Fibroblast of lung (primary cell): ENCODE measurements at regions not wholly inside any gene's neighbourhood (a gene's known extent, or its start where the extent isn't known, plus 50 kb on each side); places are given as distances from the start of the nearest gene placed in this dataset.

ENCODE experiments used
- DNase-seq, 2 donors: peaks; one replicate each; pipeline versions ENCODE4 v3.0.0 to v3.0.0-alpha.2; 2010; ENCODE audit warnings: low read depth in 2 of 2
- H2AFZ ChIP-seq: 2 replicates; pipeline ENCODE4 v1.5.1; 2012; ENCODE audit warnings: low read length, control low read depth, inconsistent platforms
- H3K27ac ChIP-seq: 2 replicates; pipeline ENCODE4 v1.5.1; 2011; ENCODE audit warnings: low read length, control low read depth; ENCODE audit not compliant: insufficient read depth
- H3K27me3 ChIP-seq: 2 replicates; pipeline ENCODE4 v1.5.1; 2011; ENCODE audit warnings: mild to moderate bottlenecking, low read length; ENCODE audit not compliant: control insufficient read depth, insufficient read depth
- H3K36me3 ChIP-seq: 2 replicates; pipeline ENCODE4 v1.5.1; 2011; ENCODE audit warnings: low read length; ENCODE audit not compliant: control insufficient read depth, insufficient read depth
- H3K4me1 ChIP-seq: 2 replicates; pipeline ENCODE4 v1.5.1; 2011; ENCODE audit warnings: low read length; ENCODE audit not compliant: control insufficient read depth, insufficient read depth; ENCODE audit errors: extremely low read depth
- H3K4me2 ChIP-seq: 2 replicates; pipeline ENCODE4 v1.5.1; 2011; ENCODE audit warnings: low read length, control low read depth; ENCODE audit not compliant: insufficient read depth; ENCODE audit errors: extremely low read depth
- H3K4me3 ChIP-seq, 4 experiments: fragments of 200-600 bp in 1 of 4; sonication (generic) in 1 of 4; replicated peaks in 1 of 4; 2 replicates each; pipeline ENCODE4 v1.5.1; 2011 to 2016; ENCODE audit warnings: low read length in 4 of 4, low read depth in 3 of 4, mild to moderate bottlenecking in 3 of 4, control low read depth in 2 of 4, inconsistent platforms in 1 of 4, mixed read lengths in 1 of 4; ENCODE audit not compliant: insufficient read depth in 1 of 4; ENCODE audit errors: control extremely low read depth in 1 of 4
- H3K79me2 ChIP-seq: 2 replicates; pipeline ENCODE4 v1.5.1; 2012; ENCODE audit warnings: mild to moderate bottlenecking, low read length, inconsistent platforms; ENCODE audit not compliant: control insufficient read depth, insufficient read depth
- H3K9ac ChIP-seq: 2 replicates; pipeline ENCODE4 v1.5.1; 2011; ENCODE audit warnings: mild to moderate bottlenecking, low read length, control low read depth; ENCODE audit not compliant: insufficient read depth
- H3K9me3 ChIP-seq: 2 replicates; pipeline ENCODE4 v1.5.1; 2012; ENCODE audit warnings: low read depth, low read length; ENCODE audit not compliant: control insufficient read depth, insufficient read depth
- H4K20me1 ChIP-seq: 2 replicates; pipeline ENCODE4 v1.5.1; 2011; ENCODE audit warnings: low read length; ENCODE audit not compliant: control insufficient read depth, insufficient read depth; ENCODE audit errors: extremely low read depth
- CTCF ChIP-seq, 2 donors: IDR thresholded peaks in 1 of 2; conservative IDR thresholded peaks in 1 of 2; 1 replicate in 1 of 2; 2 replicates in 1 of 2; pipeline ENCODE4 v1.5.1; 2011 to 2012; ENCODE audit warnings: low read length in 2 of 2, control low read depth in 1 of 2, inconsistent platforms in 1 of 2, low read depth in 1 of 2, mild to moderate bottlenecking in 1 of 2
- EZH2 ChIP-seq: IDR thresholded peaks from 2 replicates; pipeline ENCODE4 v1.5.1; 2012; ENCODE audit warnings: low read length, control low read depth, mild to moderate bottlenecking; ENCODE audit errors: missing control alignments

- Histone ChIP-seq H3K27me3 (no peaks in the 10 kb centered on the region), H3K9ac (no peak overlapping the region), H3K79me2 (no peaks in the 10 kb centered on the region), H3K9me3 (no peaks in the 10 kb centered on the region), H3K27ac (no peak overlapping the region), H3K4me3 (no peak overlapping the region), H3K36me3 (no peaks in the 10 kb centered on the region), H4K20me1 (no peaks in the 10 kb centered on the region), H3K4me1 (no peaks in the 10 kb centered on the region), H3K4me2 (no peak overlapping the region), H2AFZ (no peak overlapping the region)
- no peak for DNase-seq
- TF ChIP-seq CTCF (conservative IDR thresholded peaks at IDR 0.05 in 1 of 2, IDR thresholded peaks at IDR 0.05 in 1 of 2; ENCODE audit: low read depth in 1 of 2, low read length in 2 of 2) (no peak), EZH2 (no peak)
These were observed 370.1 kb downstream of the ADRA2A start for GRCh38 chr10:111446966-111447365.

GRCh38 chr10:111452153-111452552 lies 375.3 kb downstream of the ADRA2A start:
- Histone ChIP-seq H3K9me3 (no peaks in the 10 kb centered on the region), H3K79me2 (no peaks in the 10 kb centered on the region), H2AFZ (no peak overlapping the region), H4K20me1 (no peaks in the 10 kb centered on the region), H3K27ac (no peak overlapping the region), H3K36me3 (no peaks in the 10 kb centered on the region), H3K27me3 (no peaks in the 10 kb centered on the region), H3K4me2 (no peak overlapping the region), H3K4me1 (no peaks in the 10 kb centered on the region), H3K9ac (no peak overlapping the region), H3K4me3 (no peak overlapping the region)
- TF ChIP-seq CTCF (conservative IDR thresholded peaks at IDR 0.05 in 1 of 2, IDR thresholded peaks at IDR 0.05 in 1 of 2; ENCODE audit: low read depth in 1 of 2, low read length in 2 of 2) (no peak), EZH2 (no peak)
- no peak for DNase-seq

GRCh38 chr10:111455776-111456426 lies 379.1 kb downstream of the ADRA2A start:
- no peaks in the 10 kb centered on the region for H3K79me2 ChIP-seq
- H3K27ac ChIP-seq, result no peak overlapping the region
- TF ChIP-seq EZH2, result no peak
- no peaks in the 10 kb centered on the region for H4K20me1 ChIP-seq
- no peaks in the 10 kb centered on the region for H3K9me3 ChIP-seq
- H3K36me3 ChIP-seq, result no peaks in the 10 kb centered on the region
- H3K9ac ChIP-seq, result no peak overlapping the region
- no peak overlapping the region for H3K4me2 ChIP-seq
- H3K4me3 ChIP-seq, result no peak overlapping the region
- DNase-seq, result no peak
- H3K27me3 ChIP-seq, result no peaks in the 10 kb centered on the region
- no peak overlapping the region for H2AFZ ChIP-seq
- H3K4me1 ChIP-seq, result no peaks in the 10 kb centered on the region
